BE2C (cell line): ENCODE measurements at regions not wholly inside any gene's neighbourhood (a gene's known extent, or its start where the extent isn't known, plus 50 kb on each side); places are given as distances from the start of the nearest gene placed in this dataset.

Source experiments
- DNase-seq: peaks from one replicate; pipeline ENCODE4 v3.0.0-alpha.2; 2020
- H3K27me3 ChIP-seq: fragments of 250-450 bp; sonication (Bioruptor Pico); 2 replicates; pipeline ENCODE4 v1.5.1; 2020; ENCODE audit warnings: mild to moderate bottlenecking
- H3K36me3 ChIP-seq: fragments of 250-450 bp; sonication (Bioruptor Pico); 2 replicates; pipeline ENCODE4 v1.5.1; 2020; ENCODE audit warnings: mild to moderate bottlenecking
- H3K4me1 ChIP-seq: fragments of 250-450 bp; sonication (Bioruptor Pico); 2 replicates; pipeline ENCODE4 v1.5.1; 2020
- H3K4me3 ChIP-seq: 2 replicates; pipeline ENCODE4 v1.5.1; 2011; ENCODE audit warnings: low read depth, low read length
- H3K9me3 ChIP-seq: fragments of 250-450 bp; sonication (Bioruptor Pico); 2 replicates; pipeline ENCODE4 v1.5.1; 2020
- TF ChIP-seq, protein P1 (sequence below): IDR thresholded peaks from 2 replicates; pipeline ENCODE4 v1.5.1; 2012; ENCODE audit warnings: mild to moderate bottlenecking, low read depth, low read length

- Histone ChIP-seq H3K4me1 (no peaks in the 10 kb centered on the region), H3K4me3 (no peak overlapping the region), H3K27me3 (no peaks in the 10 kb centered on the region), H3K9me3 (no peaks in the 10 kb centered on the region), H3K36me3 (no peaks in the 10 kb centered on the region)
- TF ChIP-seq, protein P1, sequence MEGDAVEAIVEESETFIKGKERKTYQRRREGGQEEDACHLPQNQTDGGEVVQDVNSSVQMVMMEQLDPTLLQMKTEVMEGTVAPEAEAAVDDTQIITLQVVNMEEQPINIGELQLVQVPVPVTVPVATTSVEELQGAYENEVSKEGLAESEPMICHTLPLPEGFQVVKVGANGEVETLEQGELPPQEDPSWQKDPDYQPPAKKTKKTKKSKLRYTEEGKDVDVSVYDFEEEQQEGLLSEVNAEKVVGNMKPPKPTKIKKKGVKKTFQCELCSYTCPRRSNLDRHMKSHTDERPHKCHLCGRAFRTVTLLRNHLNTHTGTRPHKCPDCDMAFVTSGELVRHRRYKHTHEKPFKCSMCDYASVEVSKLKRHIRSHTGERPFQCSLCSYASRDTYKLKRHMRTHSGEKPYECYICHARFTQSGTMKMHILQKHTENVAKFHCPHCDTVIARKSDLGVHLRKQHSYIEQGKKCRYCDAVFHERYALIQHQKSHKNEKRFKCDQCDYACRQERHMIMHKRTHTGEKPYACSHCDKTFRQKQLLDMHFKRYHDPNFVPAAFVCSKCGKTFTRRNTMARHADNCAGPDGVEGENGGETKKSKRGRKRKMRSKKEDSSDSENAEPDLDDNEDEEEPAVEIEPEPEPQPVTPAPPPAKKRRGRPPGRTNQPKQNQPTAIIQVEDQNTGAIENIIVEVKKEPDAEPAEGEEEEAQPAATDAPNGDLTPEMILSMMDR: no peak
- no peak for DNase-seq
These were observed 298.2 kb downstream of the PAX1 start for GRCh38 chr20:22003680-22004079.

DNA sequence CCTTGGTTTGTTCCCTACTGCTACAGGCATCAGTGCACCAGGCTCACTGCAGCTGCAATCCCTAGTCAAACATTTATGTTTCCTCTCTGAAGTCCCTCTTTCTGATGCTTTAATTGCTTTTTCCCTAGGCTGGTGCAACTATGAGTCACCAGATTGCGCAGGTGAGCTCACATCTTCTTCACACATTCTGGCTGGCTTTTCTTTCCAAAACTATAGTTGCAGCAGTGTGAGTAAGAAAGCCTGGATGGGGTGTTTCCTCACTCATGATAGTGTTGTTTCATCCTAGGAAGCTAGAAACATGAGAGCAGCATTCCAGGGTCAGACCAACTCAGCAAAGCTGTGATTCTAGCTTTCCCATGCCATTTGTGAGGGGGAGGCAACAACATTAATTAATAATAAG, 296.4 kb downstream of the PAX1 start:
- no peak for DNase-seq
- Histone ChIP-seq H3K4me3 (no peak overlapping the region), H3K4me1 (no peaks in the 10 kb centered on the region), H3K36me3 (no peaks in the 10 kb centered on the region), H3K27me3 (no peaks in the 10 kb centered on the region), H3K9me3 (no peaks in the 10 kb centered on the region)
- TF ChIP-seq, protein P1: no peak

DNA sequence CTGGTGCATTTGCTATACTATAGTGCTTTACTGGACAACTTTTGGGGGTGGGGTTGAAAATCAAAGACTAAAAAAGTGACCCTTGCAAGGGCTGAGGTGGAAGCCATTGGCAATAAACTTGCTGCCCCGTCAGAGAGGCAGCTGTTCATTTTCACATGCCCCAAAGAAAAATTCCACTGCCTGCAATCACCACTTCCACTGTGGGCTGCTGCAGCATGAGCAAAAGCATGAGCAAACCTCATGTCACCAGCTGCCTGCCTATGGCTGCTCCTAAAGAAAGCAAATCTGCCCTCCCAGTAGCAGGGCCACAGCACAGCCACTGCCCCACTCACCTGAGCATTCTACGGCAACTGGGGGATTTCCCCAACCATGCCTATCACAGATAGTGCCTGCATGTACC, 290.0 kb downstream of the PAX1 start:
- no peak for DNase-seq
- H3K36me3 ChIP-seq: no peaks in the 10 kb centered on the region
- no peak overlapping the region for H3K4me3 ChIP-seq
- H3K27me3 ChIP-seq: no peaks in the 10 kb centered on the region
- TF ChIP-seq, protein P1: no peak
- no peaks in the 10 kb centered on the region for H3K4me1 ChIP-seq
- no peaks in the 10 kb centered on the region; the same call in 1 of the 2 replicates for H3K9me3 ChIP-seq

GRCh38 chr20:21994203-21994602, 288.7 kb downstream of the PAX1 start:
- no peak for DNase-seq
- H3K4me1 ChIP-seq: no peaks in the 10 kb centered on the region
- no peaks in the 10 kb centered on the region; the same call in 1 of the 2 replicates for H3K9me3 ChIP-seq
- no peaks in the 10 kb centered on the region for H3K36me3 ChIP-seq
- TF ChIP-seq, protein P1: no peak
- no peak overlapping the region for H3K4me3 ChIP-seq
- no peaks in the 10 kb centered on the region for H3K27me3 ChIP-seq

DNA sequence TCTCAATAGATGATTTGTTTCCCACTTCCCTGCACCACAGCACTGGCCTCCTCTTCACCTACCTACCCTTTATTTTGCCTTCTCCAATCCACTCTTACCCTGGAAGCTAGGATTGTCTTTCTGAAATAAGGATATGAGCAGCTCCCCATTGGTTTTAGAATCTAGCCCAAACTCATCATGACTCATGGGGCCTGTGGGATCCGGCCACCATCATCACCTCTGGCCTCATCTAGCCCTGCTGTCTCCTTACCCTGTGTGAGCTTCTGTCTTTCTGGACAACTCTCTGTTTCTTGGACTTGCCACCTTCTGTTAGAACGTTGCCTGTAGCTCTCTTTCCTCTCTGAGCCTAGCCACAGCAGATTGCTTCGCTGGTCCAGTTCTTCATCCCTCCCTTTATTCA, 277.1 kb downstream of the PAX1 start:
- Histone ChIP-seq H3K4me3 (no peak overlapping the region), H3K36me3 (no peaks in the 10 kb centered on the region), H3K4me1 (no peaks in the 10 kb centered on the region), H3K27me3 (no peaks in the 10 kb centered on the region), H3K9me3 (no peaks in the 10 kb centered on the region)
- TF ChIP-seq, protein P1: no peak
- DNase-seq: no peak

- no peak overlapping the region for H3K4me3 ChIP-seq
- no peaks in the 10 kb centered on the region for H3K36me3 ChIP-seq
- no peaks in the 10 kb centered on the region for H3K4me1 ChIP-seq
- no peak for DNase-seq
- no peaks in the 10 kb centered on the region for H3K9me3 ChIP-seq
- TF ChIP-seq, protein P1: no peak
- no peaks in the 10 kb centered on the region for H3K27me3 ChIP-seq
These were observed 276.3 kb downstream of the PAX1 start for GRCh38 chr20:21981597-21982344.
